OCI-LY7 (cell line): ENCODE measurements at regions not wholly inside any gene's neighbourhood (a gene's known extent, or its start where the extent isn't known, plus 50 kb on each side); places are given as distances from the start of the nearest gene placed in this dataset.

Experiments used
- BruUV-seq: library from RNA; stranded (reverse); fragments of 400-500 nt; replicated peaks from 2 replicates; lab custom pipeline; 2021; lab: Mats Ljungman, UMichigan
- CTCF ChIA-PET: fragments of 300-600 bp; sonication (Branson Sonifier 250); formaldehyde crosslinking; loops from one replicate; lab custom pipeline; 2022; ENCODE audit warnings: antibody characterized with exemption; ENCODE audit not compliant: unreplicated experiment; lab: Charles Lee
- POLR2A ChIA-PET: fragments of 300-600 bp; sonication (Branson Sonifier 250); formaldehyde crosslinking; loops from one replicate; lab custom pipeline; 2022; ENCODE audit warnings: antibody characterized with exemption; lab: Charles Lee
- DNase-seq: peaks from one replicate; pipeline ENCODE4 v3.0.0-alpha.2; 2015; ENCODE audit warnings: low spot score
- H2AFZ ChIP-seq: fragments of 200-600 bp; sonication (generic), shearing (Covaris generic); 2 replicates; pipeline ENCODE4 v1.6.1; 2014; ENCODE audit warnings: mild to moderate bottlenecking, antibody characterized with exemption, low read length, moderate library complexity
- H3K27ac ChIP-seq: fragments of 200-600 bp; sonication (generic); 2 replicates; pipeline ENCODE4 v1.5.1; 2014; ENCODE audit warnings: mixed run types, low read depth, mild to moderate bottlenecking, moderate library complexity, low read length, inconsistent platforms; ENCODE audit not compliant: poor library complexity, severe bottlenecking
- H3K36me3 ChIP-seq: fragments of 200-600 bp; sonication (generic); 2 replicates; pipeline ENCODE4 v1.6.1; 2014; ENCODE audit warnings: mild to moderate bottlenecking, antibody characterized with exemption, low read length, moderate library complexity, mixed read lengths; ENCODE audit not compliant: insufficient read depth
- H3K4me1 ChIP-seq: fragments of 200-600 bp; sonication (generic); 2 replicates; pipeline ENCODE4 v1.5.1; 2014; ENCODE audit warnings: mild to moderate bottlenecking, low read length; ENCODE audit not compliant: insufficient read depth, poor library complexity, severe bottlenecking
- H3K4me2 ChIP-seq: fragments of 200-600 bp; sonication (generic); 2 replicates; pipeline ENCODE4 v1.6.1; 2014; ENCODE audit warnings: mild to moderate bottlenecking, low read length
- H3K4me3 ChIP-seq: fragments of 200-600 bp; sonication (generic); 2 replicates; pipeline ENCODE4 v1.5.1; 2014; ENCODE audit warnings: mild to moderate bottlenecking, low read depth, low read length; ENCODE audit not compliant: poor library complexity, severe bottlenecking
- H3K79me2 ChIP-seq: fragments of 200-600 bp; sonication (generic); 2 replicates; pipeline ENCODE4 v1.6.1; 2016; ENCODE audit warnings: low read depth, mild to moderate bottlenecking, low read length, moderate library complexity, mixed read lengths; ENCODE audit not compliant: insufficient read depth
- H3K9me2 ChIP-seq: fragments of 200-600 bp; sonication (generic); 2 replicates; pipeline ENCODE4 v1.6.1; 2016; ENCODE audit warnings: mild to moderate bottlenecking, low read length, mixed read lengths; ENCODE audit not compliant: insufficient read depth
- H3K9me3 ChIP-seq: fragments of 200-600 bp; sonication (generic); 2 replicates; pipeline ENCODE4 v1.6.1; 2014; ENCODE audit warnings: mild to moderate bottlenecking, mixed run types, low read length, mixed read lengths
- H4K20me1 ChIP-seq: fragments of 200-600 bp; sonication (generic); 2 replicates; pipeline ENCODE4 v1.6.1; 2014; ENCODE audit warnings: mild to moderate bottlenecking, antibody characterized with exemption, low read length, moderate library complexity, mixed read lengths; ENCODE audit not compliant: insufficient read depth
- CTCF ChIP-seq: fragments of 200-600 bp; sonication (generic); conservative IDR thresholded peaks from 2 replicates; pipeline ENCODE4 v1.5.1; 2014; ENCODE audit warnings: mild to moderate bottlenecking, antibody characterized with exemption, low read length, moderate library complexity, mixed read lengths
- EZH2phosphoT487 ChIP-seq: fragments of 200-600 bp; sonication (generic); IDR thresholded peaks from 2 replicates; pipeline ENCODE4 v1.6.1; 2018; ENCODE audit warnings: low read depth, borderline replicate concordance, mild to moderate bottlenecking, mixed run types, antibody characterized with exemption, low read length, moderate library complexity, mixed read lengths
- intact Hi-C: fragments of 100-400 bp; cut with micrococcal nuclease; formaldehyde crosslinking; loops from one replicate; pipeline ENCODE4 v1.10.0; 2022; ENCODE audit not compliant: unreplicated experiment

- CTCF ChIA-PET, result no interaction called here
Observed at GRCh38 chr6:103081876-103082630, 1688.5 kb downstream of the GRIK2 start.

GRCh38 chr6:103081126-103081525, 1687.6 kb downstream of the GRIK2 start:
- no peak for DNase-seq
- Histone ChIP-seq H2AFZ (peak overlapping the region; percentile 91), H3K9me2 (no peaks in the 10 kb centered on the region), H3K79me2 (no peaks in the 10 kb centered on the region), H3K9me3 (no peaks in the 10 kb centered on the region; the same call in 1 of the 2 replicates), H3K27ac (no peak overlapping the region), H3K4me2 (peak overlapping the region; percentile 55), H4K20me1 (no peaks in the 10 kb centered on the region), H3K4me1 (peaks cover 46% of the 10 kb centered on the region), H3K4me3 (no peak overlapping the region), H3K36me3 (no peaks in the 10 kb centered on the region)
- TF ChIP-seq EZH2phosphoT487 (no peak), CTCF (no peak)
- POLR2A ChIA-PET, result interaction anchor here (0.9 to 1.7 kb wide), 3 partner anchors 18 to 27 kb away, joined by 3 to 6 read pairs (median 4); no protein-coding TSS in a partner anchor
- intact Hi-C loops, result no loop called here
- no TSS peak for BruUV-seq
- CTCF ChIA-PET, result no interaction called here

More at GRCh38 chr6:103081876-103082630, 1688.5 kb downstream of the GRIK2 start:
- H3K79me2 ChIP-seq, result no peaks in the 10 kb centered on the region
- no peaks in the 10 kb centered on the region for H4K20me1 ChIP-seq
- POLR2A ChIA-PET, result interaction anchor here (0.9 to 1.7 kb wide), 3 partner anchors 17 to 26 kb away, joined by 3 to 6 read pairs (median 4); no protein-coding TSS in a partner anchor
- H3K9me2 ChIP-seq, result no peaks in the 10 kb centered on the region
- no peak overlapping the region for H3K4me3 ChIP-seq
- intact Hi-C loops, result no loop called here
- H3K4me2 ChIP-seq, result peak overlapping the region; percentile 55
- peak overlapping the region; percentile 17 for H3K27ac ChIP-seq
- TF ChIP-seq EZH2phosphoT487 (no peak), CTCF (no peak)
- no peak for DNase-seq
- H2AFZ ChIP-seq, result peak overlapping the region; percentile 91
- peaks cover 46% of the 10 kb centered on the region for H3K4me1 ChIP-seq
- H3K9me3 ChIP-seq, result no peaks in the 10 kb centered on the region; the same call in 1 of the 2 replicates
- no TSS peak for BruUV-seq
- H3K36me3 ChIP-seq, result no peaks in the 10 kb centered on the region

GRCh38 chr6:103080497-103080896, 1687.0 kb downstream of the GRIK2 start:
- Histone ChIP-seq H2AFZ (peak overlapping the region; percentile 91; the same call in 1 of the 2 replicates), H3K9me3 (no peaks in the 10 kb centered on the region; the same call in 1 of the 2 replicates), H3K79me2 (no peaks in the 10 kb centered on the region), H4K20me1 (no peaks in the 10 kb centered on the region), H3K27ac (peak overlapping the region; percentile 69), H3K9me2 (no peaks in the 10 kb centered on the region), H3K4me3 (no peak overlapping the region), H3K4me1 (peaks cover 46% of the 10 kb centered on the region), H3K36me3 (no peaks in the 10 kb centered on the region), H3K4me2 (peak overlapping the region; percentile 63)
- no peak for DNase-seq
- intact Hi-C loops, result no loop called here
- POLR2A ChIA-PET, result interaction anchor here (1.7 kb wide), 1 partner anchor 18 kb away, joined by 6 read pairs; no protein-coding TSS in a partner anchor
- no TSS peak for BruUV-seq
- CTCF ChIA-PET, result no interaction called here
- TF ChIP-seq EZH2phosphoT487 (no peak), CTCF (no peak)
